K562 (cell line): ENCODE measurements at regions not wholly inside any gene's neighbourhood (a gene's known extent, or its start where the extent isn't known, plus 50 kb on each side); places are given as distances from the start of the nearest gene placed in this dataset.

Source experiments
- ATAC-seq: fragments of 200-7000 bp; cut with Tn5 transposase; 3 replicates; pipeline ENCODE4 v1.9.1; 2020; ENCODE audit warnings: moderate library complexity
- BruUV-seq: library from RNA; stranded (reverse); fragments of 400-500 nt; replicated peaks from 2 replicates; lab custom pipeline; 2021; lab: Mats Ljungman, UMichigan
- CTCF ChIA-PET: fragments of 300-600 bp; formaldehyde crosslinking; extraction: SDS; loops from one replicate; lab custom pipeline; 2021; ENCODE audit warnings: low intra/inter-chr PET ratio; lab: Yijun Ruan, JAX
- POLR2A ChIA-PET: fragments of 300-600, 350-650 bp; sonication (Branson Sonifier 250); formaldehyde crosslinking; extraction: SDS; loops from one replicate; lab custom pipeline; 2021; ENCODE audit warnings: antibody characterized with exemption, inconsistent platforms; lab: Yijun Ruan, JAX
- DNase-seq, 4 experiments: peaks; one replicate each; pipeline versions ENCODE4 v3.0.0 to v3.0.0-alpha.2; 2011 to 2018; ENCODE audit warnings: low spot score in 3 of 4, mixed read lengths in 3 of 4; ENCODE audit errors: extremely low read depth in 1 of 4
- FAIRE-seq: peaks from 2 replicates; lab custom pipeline; 2011; peaks lifted over from hg19 to GRCh38; lab: Jason Lieb, UNC
- H2AFZ ChIP-seq: 2 replicates; pipeline ENCODE4 v1.6.0; 2011; ENCODE audit warnings: low read depth, low read length, control low read depth, inconsistent platforms
- H3K27ac ChIP-seq: fragments of 200-600 bp; 3 replicates; pipeline ENCODE4 v1.8.0; 2011; ENCODE audit warnings: low read depth, mild to moderate bottlenecking, control low read depth, inconsistent platforms, low read length, moderate library complexity, mixed read lengths; ENCODE audit errors: extremely low read depth
- H3K27me3 ChIP-seq, 2 experiments: fragments of 300-600 bp in 1 of 2; 2 replicates in 1 of 2; 3 replicates in 1 of 2; pipeline versions ENCODE4 v1.6.0 to v1.8.0; 2011; ENCODE audit warnings: inconsistent platforms in 2 of 2, low read length in 2 of 2, mild to moderate bottlenecking in 1 of 2, mixed read lengths in 1 of 2, moderate library complexity in 1 of 2; ENCODE audit not compliant: control insufficient read depth in 2 of 2, insufficient read depth in 2 of 2
- H3K36me3 ChIP-seq: fragments of 300-600 bp; 3 replicates; pipeline ENCODE4 v1.8.0; 2011; ENCODE audit warnings: mild to moderate bottlenecking, low read length, inconsistent platforms; ENCODE audit not compliant: control insufficient read depth, insufficient read depth
- H3K4me1 ChIP-seq, 2 experiments: fragments of 200-600 bp in 1 of 2; replicated peaks in 1 of 2; 2 replicates in 1 of 2; 3 replicates in 1 of 2; pipeline versions ENCODE4 v1.5.1 to v1.8.0; 2011; ENCODE audit warnings: inconsistent platforms in 2 of 2, low read length in 2 of 2, mild to moderate bottlenecking in 1 of 2, mixed read lengths in 1 of 2, moderate library complexity in 1 of 2; ENCODE audit not compliant: control insufficient read depth in 2 of 2, insufficient read depth in 2 of 2
- H3K4me2 ChIP-seq: 2 replicates; pipeline ENCODE4 v1.6.1; 2011; ENCODE audit warnings: low read length, control low read depth, inconsistent platforms, mixed read lengths; ENCODE audit not compliant: insufficient read depth
- H3K4me3 ChIP-seq: fragments of 200-600 bp; sonication (generic), shearing (Covaris generic); 2 replicates; pipeline ENCODE4 v1.5.1; 2016; ENCODE audit warnings: control low read depth, inconsistent platforms
- H3K79me2 ChIP-seq: fragments of 200-600 bp; 3 replicates; pipeline ENCODE4 v1.8.0; 2011; ENCODE audit warnings: low read length, inconsistent platforms; ENCODE audit not compliant: control insufficient read depth, insufficient read depth
- H3K9ac ChIP-seq, 2 experiments: 2 replicates each; pipeline versions ENCODE4 v1.6.0 to v1.6.1; 2011; ENCODE audit warnings: low read depth in 2 of 2, low read length in 2 of 2, control low read depth in 1 of 2, inconsistent platforms in 1 of 2, mild to moderate bottlenecking in 1 of 2, mixed read lengths in 1 of 2; ENCODE audit not compliant: insufficient read depth in 1 of 2
- H3K9me1 ChIP-seq: one replicate; pipeline ENCODE4 v1.6.0; 2011; ENCODE audit warnings: inconsistent platforms, mild to moderate bottlenecking, low read length, moderate library complexity; ENCODE audit not compliant: control insufficient read depth, insufficient read depth
- H3K9me3 ChIP-seq: replicated peaks from 2 replicates; pipeline ENCODE4 v1.5.1; 2011; ENCODE audit warnings: low read depth, low read length, inconsistent platforms; ENCODE audit not compliant: control insufficient read depth, insufficient read depth
- H4K20me1 ChIP-seq: replicated peaks from 2 replicates; pipeline ENCODE4 v1.6.1; 2011; ENCODE audit warnings: low read length, inconsistent platforms, mixed read lengths; ENCODE audit not compliant: control insufficient read depth, insufficient read depth
- DNMT1 ChIP-seq: fragments of 450-650 bp; IDR thresholded peaks from 2 replicates; pipeline ENCODE4 v1.6.1; 2016; ENCODE audit warnings: antibody characterized with exemption, mild to moderate bottlenecking
- EZH2 ChIP-seq: IDR thresholded peaks from 2 replicates; pipeline ENCODE4 v1.6.1; 2012; ENCODE audit warnings: low read depth, mild to moderate bottlenecking, inconsistent platforms, low read length, borderline replicate concordance
- FOXK2 ChIP-seq, 2 experiments: fragments of 450-650 bp; IDR thresholded peaks in 1 of 2; conservative IDR thresholded peaks in 1 of 2; 2 replicates each; pipeline ENCODE4 v1.6.1; 2016; ENCODE audit warnings: low read depth in 2 of 2, mild to moderate bottlenecking in 1 of 2
- MAFK ChIP-seq: IDR thresholded peaks from 2 replicates; pipeline ENCODE4 v1.6.1; 2011; ENCODE audit warnings: low read length, improper control_type of control experiment
- PTBP1 ChIP-seq: fragments of 200-400 bp; formaldehyde crosslinking; IDR thresholded peaks from 2 replicates; pipeline ENCODE4 v1.6.1; 2017; ENCODE audit warnings: low read depth, low read length
- SMC3 ChIP-seq: conservative IDR thresholded peaks from 2 replicates; pipeline ENCODE4 v1.6.1; 2011; ENCODE audit warnings: low read depth, low read length, improper control_type of control experiment; ENCODE audit not compliant: insufficient read depth
- SRF ChIP-seq, 2 experiments: fragments of 250-450, 450-650 bp in 1 of 2; sonication (Bioruptor Pico) in 1 of 2; sonication (generic) in 1 of 2; formaldehyde crosslinking; IDR thresholded peaks; 2 replicates each; pipeline versions ENCODE4 v1.5.0 to v1.5.1; 2020 to 2022; ENCODE audit warnings: mild to moderate bottlenecking in 1 of 2, missing genetic modification reagents in 1 of 2
- YBX1 ChIP-seq: fragments of 450-650 bp; IDR thresholded peaks from 2 replicates; pipeline ENCODE4 v1.7.1; 2016; ENCODE audit warnings: mild to moderate bottlenecking
- ZNF253 ChIP-seq: fragments of 250-450 bp; sonication (Bioruptor Pico); conservative IDR thresholded peaks from 2 replicates; pipeline ENCODE4 v1.6.1; 2021; ENCODE audit warnings: mild to moderate bottlenecking
- ZNF324 ChIP-seq: fragments of 250-450 bp; sonication (Bioruptor Pico); IDR thresholded peaks from 2 replicates; pipeline ENCODE4 v1.4.0; 2020; ENCODE audit warnings: mild to moderate bottlenecking
- ZNF445 ChIP-seq: fragments of 250-450 bp; sonication (Bioruptor Pico); IDR thresholded peaks from 2 replicates; pipeline ENCODE4 v1.4.0; 2020; ENCODE audit warnings: low read depth, mild to moderate bottlenecking, moderate library complexity
- ZNF695 ChIP-seq: fragments of 450-650 bp; formaldehyde crosslinking; IDR thresholded peaks from 2 replicates; pipeline ENCODE4 v1.4.0; 2020; ENCODE audit warnings: mild to moderate bottlenecking, moderate library complexity
- in situ Hi-C: fragments of 300-500 bp; cut with MboI; formaldehyde crosslinking; loops from 4 replicates; pipeline ENCODE4 v1.15.0; 2018; ENCODE audit warnings: inconsistent platforms, mixed read lengths
- intact Hi-C: fragments of 100-400 bp; cut with micrococcal nuclease; formaldehyde crosslinking; loops from 2 replicates; pipeline ENCODE4 v1.14.2; 2022
- TF ChIP-seq, protein P1 (sequence below): fragments of 250-450 bp; sonication (Bioruptor Pico); IDR thresholded peaks from 2 replicates; pipeline ENCODE4 v1.4.0; 2020; ENCODE audit warnings: mild to moderate bottlenecking, moderate library complexity
- TF ChIP-seq, protein P2 (sequence below): sonication (generic); formaldehyde crosslinking; IDR thresholded peaks from 2 replicates; pipeline ENCODE4 v1.4.0; 2020; ENCODE audit warnings: mild to moderate bottlenecking, missing genetic modification reagents
- TF ChIP-seq, protein P3 (sequence below): fragments of 250-450 bp; sonication (Bioruptor Pico); IDR thresholded peaks from 2 replicates; pipeline ENCODE4 v1.5.0; 2022; ENCODE audit warnings: mild to moderate bottlenecking
- TF ChIP-seq, protein P4 (sequence below): fragments of 250-450 bp; sonication (Bioruptor Pico); IDR thresholded peaks from 2 replicates; pipeline ENCODE4 v1.8.0; 2022; ENCODE audit warnings: inconsistent platforms, mild to moderate bottlenecking, moderate library complexity, borderline replicate concordance

DNA sequence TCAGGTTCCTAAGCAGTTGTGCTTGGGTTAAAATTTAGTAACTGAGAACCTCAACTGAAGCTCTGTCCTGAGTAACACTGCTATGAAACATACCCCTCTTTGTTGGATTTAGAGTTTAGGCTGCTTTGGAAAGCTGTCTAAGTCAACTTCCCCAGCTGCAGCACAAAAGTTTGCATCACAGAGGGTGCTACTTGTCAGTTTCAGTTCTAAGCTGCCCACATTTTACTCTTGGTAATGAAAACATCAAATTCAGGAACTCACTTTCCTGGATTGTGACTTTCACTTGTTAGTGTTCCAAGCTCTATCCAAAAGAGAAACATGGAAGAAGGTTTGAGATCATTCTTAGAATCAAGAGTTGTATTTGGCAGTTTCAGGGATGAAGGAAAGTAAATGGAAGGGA, 191.7 kb upstream of the NFIA start:
- Histone ChIP-seq H2AFZ (no peak overlapping the region), H3K79me2 (no peaks in the 10 kb centered on the region), H3K9me1 (no peaks in the 10 kb centered on the region), H3K27me3 (no peaks in the 10 kb centered on the region; a peak in 1 of 5 replicates), H3K4me3 (no peak overlapping the region), H3K9me3 (no peaks in the 10 kb centered on the region), H3K4me1 (peaks cover 6 to 26% of the 10 kb centered on the region in 2 experiments; a peak in 4 of 5 replicates), H3K27ac (no peak overlapping the region), H3K4me2 (no peak overlapping the region), H3K9ac (no peak overlapping the region), H3K36me3 (no peaks in the 10 kb centered on the region), H4K20me1 (no peaks in the 10 kb centered on the region)
- POLR2A ChIA-PET = interaction anchor here (1.9 kb wide), 1 partner anchor 13 kb away, joined by 5 read pairs; no protein-coding TSS in a partner anchor
- no peak for FAIRE-seq
- CTCF ChIA-PET = no interaction called here
- no TSS peak for BruUV-seq
- intact Hi-C loops = no loop called here
- no peak for DNase-seq
- in situ Hi-C loops = no loop called here
- ATAC-seq = no peak
- TF ChIP-seq, protein P1, sequence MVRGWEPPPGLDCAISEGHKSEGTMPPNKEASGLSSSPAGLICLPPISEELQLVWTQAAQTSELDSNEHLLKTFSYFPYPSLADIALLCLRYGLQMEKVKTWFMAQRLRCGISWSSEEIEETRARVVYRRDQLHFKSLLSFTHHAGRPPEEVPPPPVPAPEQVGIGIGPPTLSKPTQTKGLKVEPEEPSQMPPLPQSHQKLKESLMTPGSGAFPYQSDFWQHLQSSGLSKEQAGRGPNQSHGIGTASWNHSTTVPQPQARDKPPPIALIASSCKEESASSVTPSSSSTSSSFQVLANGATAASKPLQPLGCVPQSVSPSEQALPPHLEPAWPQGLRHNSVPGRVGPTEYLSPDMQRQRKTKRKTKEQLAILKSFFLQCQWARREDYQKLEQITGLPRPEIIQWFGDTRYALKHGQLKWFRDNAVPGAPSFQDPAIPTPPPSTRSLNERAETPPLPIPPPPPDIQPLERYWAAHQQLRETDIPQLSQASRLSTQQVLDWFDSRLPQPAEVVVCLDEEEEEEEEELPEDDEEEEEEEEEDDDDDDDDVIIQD = no peak
- TF ChIP-seq, protein P2, sequence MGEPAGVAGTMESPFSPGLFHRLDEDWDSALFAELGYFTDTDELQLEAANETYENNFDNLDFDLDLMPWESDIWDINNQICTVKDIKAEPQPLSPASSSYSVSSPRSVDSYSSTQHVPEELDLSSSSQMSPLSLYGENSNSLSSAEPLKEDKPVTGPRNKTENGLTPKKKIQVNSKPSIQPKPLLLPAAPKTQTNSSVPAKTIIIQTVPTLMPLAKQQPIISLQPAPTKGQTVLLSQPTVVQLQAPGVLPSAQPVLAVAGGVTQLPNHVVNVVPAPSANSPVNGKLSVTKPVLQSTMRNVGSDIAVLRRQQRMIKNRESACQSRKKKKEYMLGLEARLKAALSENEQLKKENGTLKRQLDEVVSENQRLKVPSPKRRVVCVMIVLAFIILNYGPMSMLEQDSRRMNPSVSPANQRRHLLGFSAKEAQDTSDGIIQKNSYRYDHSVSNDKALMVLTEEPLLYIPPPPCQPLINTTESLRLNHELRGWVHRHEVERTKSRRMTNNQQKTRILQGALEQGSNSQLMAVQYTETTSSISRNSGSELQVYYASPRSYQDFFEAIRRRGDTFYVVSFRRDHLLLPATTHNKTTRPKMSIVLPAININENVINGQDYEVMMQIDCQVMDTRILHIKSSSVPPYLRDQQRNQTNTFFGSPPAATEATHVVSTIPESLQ = no peak
- TF ChIP-seq YBX1 (no peak), ZNF445 (no peak), PTBP1 (no peak), EZH2 (no peak), SMC3 (no peak), ZNF324 (CRISPR knock-in tag) (no peak), FOXK2 (conservative IDR thresholded peaks at IDR 0.05 in 1 of 2, IDR thresholded peaks at IDR 0.05 in 1 of 2; ENCODE audit: low read depth in 2 of 2) (no peak), ZNF695 (CRISPR knock-in tag) (no peak), DNMT1 (no peak), SRF (CRISPR knock-in tag; IDR thresholded peaks at IDR 0.05) (no peak), MAFK (no peak), ZNF253 (CRISPR knock-in tag) (no peak)
- TF ChIP-seq, protein P3, sequence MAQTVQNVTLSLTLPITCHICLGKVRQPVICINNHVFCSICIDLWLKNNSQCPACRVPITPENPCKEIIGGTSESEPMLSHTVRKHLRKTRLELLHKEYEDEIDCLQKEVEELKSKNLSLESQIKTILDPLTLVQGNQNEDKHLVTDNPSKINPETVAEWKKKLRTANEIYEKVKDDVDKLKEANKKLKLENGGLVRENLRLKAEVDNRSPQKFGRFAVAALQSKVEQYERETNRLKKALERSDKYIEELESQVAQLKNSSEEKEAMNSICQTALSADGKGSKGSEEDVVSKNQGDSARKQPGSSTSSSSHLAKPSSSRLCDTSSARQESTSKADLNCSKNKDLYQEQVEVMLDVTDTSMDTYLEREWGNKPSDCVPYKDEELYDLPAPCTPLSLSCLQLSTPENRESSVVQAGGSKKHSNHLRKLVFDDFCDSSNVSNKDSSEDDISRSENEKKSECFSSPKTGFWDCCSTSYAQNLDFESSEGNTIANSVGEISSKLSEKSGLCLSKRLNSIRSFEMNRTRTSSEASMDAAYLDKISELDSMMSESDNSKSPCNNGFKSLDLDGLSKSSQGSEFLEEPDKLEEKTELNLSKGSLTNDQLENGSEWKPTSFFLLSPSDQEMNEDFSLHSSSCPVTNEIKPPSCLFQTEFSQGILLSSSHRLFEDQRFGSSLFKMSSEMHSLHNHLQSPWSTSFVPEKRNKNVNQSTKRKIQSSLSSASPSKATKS (CRISPR knock-in tag) = no peak
- TF ChIP-seq, protein P4, sequence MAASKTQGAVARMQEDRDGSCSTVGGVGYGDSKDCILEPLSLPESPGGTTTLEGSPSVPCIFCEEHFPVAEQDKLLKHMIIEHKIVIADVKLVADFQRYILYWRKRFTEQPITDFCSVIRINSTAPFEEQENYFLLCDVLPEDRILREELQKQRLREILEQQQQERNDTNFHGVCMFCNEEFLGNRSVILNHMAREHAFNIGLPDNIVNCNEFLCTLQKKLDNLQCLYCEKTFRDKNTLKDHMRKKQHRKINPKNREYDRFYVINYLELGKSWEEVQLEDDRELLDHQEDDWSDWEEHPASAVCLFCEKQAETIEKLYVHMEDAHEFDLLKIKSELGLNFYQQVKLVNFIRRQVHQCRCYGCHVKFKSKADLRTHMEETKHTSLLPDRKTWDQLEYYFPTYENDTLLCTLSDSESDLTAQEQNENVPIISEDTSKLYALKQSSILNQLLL (CRISPR knock-in tag) = no peak
